Large intestine (tissue), 3 donors: ENCODE measurements at regions not wholly inside any gene's neighbourhood (a gene's known extent, or its start where the extent isn't known, plus 50 kb on each side); places are given as distances from the start of the nearest gene placed in this dataset.

Experiments used
- DNase-seq, 2 donors: peaks; one replicate each; pipeline versions ENCODE4 v3.0.0 to v3.0.0-alpha.2; 2013
- H3K27ac ChIP-seq: one replicate; pipeline ENCODE4 v1.5.1; 2013; ENCODE audit warnings: low read length
- H3K27me3 ChIP-seq: 2 replicates; pipeline ENCODE4 v1.6.1; 2013; ENCODE audit warnings: low read length; ENCODE audit not compliant: control insufficient read depth, insufficient read depth
- H3K36me3 ChIP-seq: 2 replicates; pipeline ENCODE4 v1.6.1; 2013; ENCODE audit warnings: low read length; ENCODE audit not compliant: control insufficient read depth, insufficient read depth
- H3K4me1 ChIP-seq: one replicate; pipeline ENCODE4 v1.6.1; 2013; ENCODE audit warnings: low read length; ENCODE audit not compliant: control insufficient read depth, insufficient read depth
- H3K4me3 ChIP-seq: one replicate; pipeline ENCODE4 v1.5.1; 2013; ENCODE audit warnings: low read length
- H3K9me3 ChIP-seq: one replicate; pipeline ENCODE4 v1.6.1; 2013; ENCODE audit warnings: mild to moderate bottlenecking, low read depth, low read length, moderate library complexity; ENCODE audit not compliant: control insufficient read depth
- WGBS: methylation state at CpG from one replicate; pipeline ENCODE4 v1.1.5; 2013; ENCODE audit warnings: low lambda C conversion rate; ENCODE audit not compliant: insufficient coverage; 5-methylcytosine and 5-hydroxymethylcytosine counted together

- H3K9me3 ChIP-seq = no peaks in the 10 kb centered on the region
- no peak overlapping the region for H3K4me3 ChIP-seq
- no peaks in the 10 kb centered on the region for H3K27me3 ChIP-seq
- no CpG with 5 or more reads among the region's 2 CpGs for WGBS
- peaks cover 14% of the 10 kb centered on the region for H3K4me1 ChIP-seq
- peak; percentile 74 to 88 for DNase-seq
- H3K27ac ChIP-seq = peak overlapping the region; percentile 22
- H3K36me3 ChIP-seq = no peaks in the 10 kb centered on the region
Observed at GRCh38 chr5:13524936-13525335, 419.6 kb downstream of the DNAH5 start.

GRCh38 chr5:13519131-13519530 lies 425.4 kb downstream of the DNAH5 start:
- Histone ChIP-seq H3K4me1 (no peaks in the 10 kb centered on the region), H3K27ac (no peak overlapping the region), H3K9me3 (no peaks in the 10 kb centered on the region), H3K27me3 (no peaks in the 10 kb centered on the region), H3K36me3 (no peaks in the 10 kb centered on the region), H3K4me3 (no peak overlapping the region)
- 83% methylated on average over 1 of the region's 1 CpG for WGBS
- DNase-seq = no peak

- Histone ChIP-seq H3K27ac (no peak overlapping the region), H3K27me3 (no peaks in the 10 kb centered on the region), H3K36me3 (no peaks in the 10 kb centered on the region), H3K4me3 (no peak overlapping the region), H3K9me3 (no peaks in the 10 kb centered on the region), H3K4me1 (no peaks in the 10 kb centered on the region)
- no CpG with 5 or more reads among the region's 1 CpG for WGBS
- DNase-seq = no peak
Observed at GRCh38 chr5:13516195-13516594, 428.3 kb downstream of the DNAH5 start.

GRCh38 chr5:13511442-13511841 lies 433.0 kb downstream of the DNAH5 start:
- no peak for DNase-seq
- Histone ChIP-seq H3K4me3 (no peak overlapping the region), H3K9me3 (no peaks in the 10 kb centered on the region), H3K4me1 (no peaks in the 10 kb centered on the region), H3K27ac (no peak overlapping the region), H3K36me3 (no peaks in the 10 kb centered on the region), H3K27me3 (no peaks in the 10 kb centered on the region)
- WGBS = no CpG with 5 or more reads among the region's 2 CpGs

- no peaks in the 10 kb centered on the region for H3K9me3 ChIP-seq
- no peaks in the 10 kb centered on the region for H3K4me1 ChIP-seq
- 100% methylated on average over 1 of the region's 4 CpGs for whole genome bisulfite sequencing
- H3K27me3 ChIP-seq = no peaks in the 10 kb centered on the region
- H3K4me3 ChIP-seq = no peak overlapping the region
- H3K36me3 ChIP-seq = no peaks in the 10 kb centered on the region
- no peak for DNase-seq
- no peak overlapping the region for H3K27ac ChIP-seq
Observed at GRCh38 chr5:13510616-13511015, 433.9 kb downstream of the DNAH5 start.

GRCh38 chr5:13508559-13508958 lies 435.9 kb downstream of the DNAH5 start:
- H3K4me1 ChIP-seq = no peaks in the 10 kb centered on the region
- no peak for DNase-seq
- H3K9me3 ChIP-seq = no peaks in the 10 kb centered on the region
- H3K4me3 ChIP-seq = no peak overlapping the region
- WGBS = 100% methylated on average over 1 of the region's 2 CpGs
- no peaks in the 10 kb centered on the region for H3K36me3 ChIP-seq
- no peaks in the 10 kb centered on the region for H3K27me3 ChIP-seq
- H3K27ac ChIP-seq = no peak overlapping the region

- H3K9me3 ChIP-seq = no peaks in the 10 kb centered on the region
- no peak overlapping the region for H3K27ac ChIP-seq
- H3K4me3 ChIP-seq = no peak overlapping the region
- H3K27me3 ChIP-seq = no peaks in the 10 kb centered on the region
- WGBS = no CpG with 5 or more reads among the region's 1 CpG
- DNase-seq = no peak
- no peaks in the 10 kb centered on the region for H3K36me3 ChIP-seq
- no peaks in the 10 kb centered on the region for H3K4me1 ChIP-seq
Observed at GRCh38 chr5:13505326-13505725, 439.2 kb downstream of the DNAH5 start.

- H3K9me3 ChIP-seq = no peaks in the 10 kb centered on the region
- H3K27ac ChIP-seq = no peak overlapping the region
- no peaks in the 10 kb centered on the region for H3K27me3 ChIP-seq
- H3K4me1 ChIP-seq = no peaks in the 10 kb centered on the region
- no peak for DNase-seq
- H3K36me3 ChIP-seq = no peaks in the 10 kb centered on the region
- 20% methylated on average over 1 of the region's 2 CpGs for WGBS
- H3K4me3 ChIP-seq = no peak overlapping the region
Observed at GRCh38 chr5:13503017-13503416, 441.5 kb downstream of the DNAH5 start.

GRCh38 chr5:13501176-13501575 lies 443.3 kb downstream of the DNAH5 start:
- Histone ChIP-seq H3K9me3 (no peaks in the 10 kb centered on the region), H3K4me3 (no peak overlapping the region), H3K36me3 (no peaks in the 10 kb centered on the region), H3K27ac (no peak overlapping the region), H3K4me1 (no peaks in the 10 kb centered on the region), H3K27me3 (no peaks in the 10 kb centered on the region)
- no peak for DNase-seq
- no CpG with 5 or more reads among the region's 3 CpGs for WGBS

- no peaks in the 10 kb centered on the region for H3K4me1 ChIP-seq
- H3K4me3 ChIP-seq = no peak overlapping the region
- H3K27ac ChIP-seq = no peak overlapping the region
- no peaks in the 10 kb centered on the region for H3K9me3 ChIP-seq
- H3K36me3 ChIP-seq = no peaks in the 10 kb centered on the region
- H3K27me3 ChIP-seq = no peaks in the 10 kb centered on the region
- DNase-seq = no peak
Observed at GRCh38 chr5:13498279-13498678, 446.2 kb downstream of the DNAH5 start.

- Histone ChIP-seq H3K4me3 (no peak overlapping the region), H3K9me3 (no peaks in the 10 kb centered on the region), H3K4me1 (no peaks in the 10 kb centered on the region), H3K36me3 (no peaks in the 10 kb centered on the region), H3K27me3 (no peaks in the 10 kb centered on the region), H3K27ac (no peak overlapping the region)
- DNase-seq = no peak
- WGBS = 81% methylated on average over 4 of the region's 8 CpGs
Observed at GRCh38 chr5:13488254-13488931, 456.1 kb downstream of the DNAH5 start.
